SJCRH30 (cell line): ENCODE measurements at regions not wholly inside any gene's neighbourhood (a gene's known extent, or its start where the extent isn't known, plus 50 kb on each side); places are given as distances from the start of the nearest gene placed in this dataset.
"Not testable (repeated sequence)": the region's sequence is repeated elsewhere in the genome, so short reads cannot be mapped to it uniquely, and the experiment has no call there.

Source experiments
- DNase-seq, 2 experiments: peaks; one replicate each; pipeline ENCODE4 v3.0.0-alpha.2; 2015 to 2020
- H3K27ac ChIP-seq: fragments of 250-450 bp; sonication (Bioruptor Pico); 2 replicates; pipeline ENCODE4 v1.5.1; 2020; ENCODE audit warnings: mild to moderate bottlenecking, moderate library complexity
- H3K27me3 ChIP-seq: fragments of 250-450 bp; sonication (Bioruptor Pico); 2 replicates; pipeline ENCODE4 v1.5.1; 2020; ENCODE audit warnings: mild to moderate bottlenecking, moderate library complexity
- H3K36me3 ChIP-seq: fragments of 250-450 bp; sonication (Bioruptor Pico); 2 replicates; pipeline ENCODE4 v1.5.1; 2020; ENCODE audit warnings: mild to moderate bottlenecking, moderate library complexity
- H3K4me1 ChIP-seq: fragments of 250-450 bp; sonication (Bioruptor Pico); 2 replicates; pipeline ENCODE4 v1.5.1; 2020; ENCODE audit warnings: mild to moderate bottlenecking, moderate library complexity
- H3K4me3 ChIP-seq: fragments of 250-450 bp; sonication (Bioruptor Pico); 2 replicates; pipeline ENCODE4 v1.5.1; 2020; ENCODE audit warnings: mild to moderate bottlenecking, moderate library complexity
- H3K9me3 ChIP-seq: fragments of 250-450 bp; sonication (Bioruptor Pico); replicated peaks from 2 replicates; pipeline ENCODE4 v1.5.1; 2020; ENCODE audit warnings: mild to moderate bottlenecking, moderate library complexity

DNA sequence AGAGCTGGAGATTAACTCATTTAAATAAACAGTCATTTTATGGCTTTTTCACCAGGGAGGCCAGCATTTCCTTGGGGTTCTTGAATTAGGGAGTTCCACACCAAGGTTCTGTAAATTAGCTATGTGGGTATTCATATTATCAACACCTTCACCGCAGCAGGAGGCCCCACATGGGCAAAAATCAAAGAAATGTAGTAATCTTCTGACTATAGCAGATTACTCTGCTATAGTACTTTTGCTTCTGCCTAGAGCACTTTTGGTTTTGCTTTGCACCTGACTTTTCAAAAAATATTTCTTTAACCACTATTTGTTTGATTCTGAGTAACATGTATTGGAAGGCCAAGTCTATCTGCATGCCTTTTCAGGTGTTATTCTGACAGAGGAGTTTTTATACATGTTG is 108.6 kb upstream of the POMZP3 start:
- not testable (repeated sequence) for H3K27ac ChIP-seq, DNase-seq, H3K27me3 ChIP-seq, H3K36me3 ChIP-seq, H3K4me1 ChIP-seq, H3K9me3 ChIP-seq, H3K4me3 ChIP-seq

GRCh38 chr7:76728571-76728974 is 101.5 kb upstream of the POMZP3 start:
- H3K9me3 ChIP-seq, H3K27me3 ChIP-seq, H3K36me3 ChIP-seq, H3K4me1 ChIP-seq: not testable (repeated sequence)
- peak overlapping the region; percentile 70 for H3K27ac ChIP-seq
- peak overlapping the region; percentile 84 for H3K4me3 ChIP-seq
- peak; percentile 22 to 55 for DNase-seq

- not testable (repeated sequence) for H3K9me3 ChIP-seq, DNase-seq, H3K27ac ChIP-seq, H3K36me3 ChIP-seq, H3K4me3 ChIP-seq, H3K27me3 ChIP-seq, H3K4me1 ChIP-seq
These were observed 96.8 kb upstream of the POMZP3 start for GRCh38 chr7:76723928-76724327.

DNA sequence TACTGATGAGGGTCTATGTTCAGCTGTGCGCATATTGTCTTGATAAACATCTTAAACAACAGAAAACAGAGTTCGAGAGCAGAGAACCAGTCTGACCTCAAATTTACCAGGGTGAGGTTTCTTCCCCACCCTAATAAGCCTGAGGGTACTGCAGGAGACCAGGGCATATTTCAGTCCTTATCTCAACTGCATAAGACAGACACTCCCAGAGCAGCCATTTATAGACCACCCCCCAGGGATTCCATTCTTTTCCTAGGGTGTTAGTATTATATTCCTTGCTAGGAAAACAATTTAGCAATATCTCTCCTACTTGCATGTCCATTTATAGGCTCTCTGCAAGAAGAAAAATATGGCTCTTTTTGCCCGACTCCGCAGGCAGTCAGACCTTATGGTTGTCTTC is 89.5 kb upstream of the POMZP3 start:
- H3K36me3 ChIP-seq, H3K27ac ChIP-seq, H3K27me3 ChIP-seq, DNase-seq, H3K4me1 ChIP-seq, H3K9me3 ChIP-seq, H3K4me3 ChIP-seq: not testable (repeated sequence)

GRCh38 chr7:76712926-76713325 is 85.8 kb upstream of the POMZP3 start:
- not testable (repeated sequence) for H3K27ac ChIP-seq, H3K27me3 ChIP-seq, H3K36me3 ChIP-seq, H3K4me3 ChIP-seq, H3K9me3 ChIP-seq, H3K4me1 ChIP-seq
- peak in 1 of 2 experiments; percentile 31 for DNase-seq

- H3K27me3 ChIP-seq, H3K36me3 ChIP-seq, H3K4me1 ChIP-seq, H3K9me3 ChIP-seq, H3K4me3 ChIP-seq: not testable (repeated sequence)
- peak overlapping the region; percentile 60 for H3K27ac ChIP-seq
- peak; percentile 80 to 84 for DNase-seq
These were observed 84.6 kb upstream of the POMZP3 start for GRCh38 chr7:76711648-76712047.

- not testable (repeated sequence) for H3K27ac ChIP-seq, H3K4me1 ChIP-seq, H3K36me3 ChIP-seq, H3K9me3 ChIP-seq, H3K27me3 ChIP-seq, DNase-seq, H3K4me3 ChIP-seq
These were observed 82.6 kb upstream of the POMZP3 start for GRCh38 chr7:76709703-76710102.

DNA sequence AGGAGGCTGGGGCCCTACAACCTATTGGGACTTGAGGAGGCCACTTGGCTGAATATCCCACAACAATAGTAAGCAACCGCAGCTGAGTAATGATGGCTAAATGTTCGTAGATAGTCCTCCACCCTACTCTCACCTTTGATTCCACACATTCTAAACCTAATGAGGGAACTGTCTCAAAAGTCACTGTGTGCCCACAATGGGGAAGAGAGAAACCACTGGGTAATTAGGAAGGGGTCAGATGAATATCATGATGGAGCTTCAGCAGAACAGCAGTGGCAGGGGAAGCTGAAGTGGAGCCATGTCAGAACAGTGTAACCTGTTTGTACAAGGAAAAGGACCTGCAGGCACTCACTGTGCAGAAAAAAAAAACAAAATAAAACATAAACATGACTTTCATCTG is 81.4 kb upstream of the POMZP3 start:
- not testable (repeated sequence) for H3K9me3 ChIP-seq, H3K27me3 ChIP-seq, H3K4me1 ChIP-seq, H3K36me3 ChIP-seq, H3K27ac ChIP-seq, H3K4me3 ChIP-seq, DNase-seq

DNA sequence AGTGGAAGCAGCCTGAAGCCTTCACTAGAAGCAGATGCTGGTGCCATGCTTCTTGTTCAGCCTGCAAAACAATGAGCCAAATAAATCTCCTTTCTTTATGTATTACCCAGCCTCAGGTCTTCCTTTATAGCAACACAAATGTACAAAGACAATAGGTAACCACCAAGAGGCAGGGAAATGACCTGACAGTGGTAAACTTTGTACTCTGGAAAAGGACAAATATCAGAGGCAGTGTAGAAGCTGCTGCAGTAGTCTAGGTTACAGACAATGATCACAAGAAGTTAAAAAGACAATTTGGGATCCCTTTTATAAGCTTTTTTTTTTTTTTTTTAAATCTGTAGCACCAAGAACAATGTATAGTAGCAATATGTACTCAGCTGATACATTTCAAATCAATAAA is 76.7 kb upstream of the POMZP3 start:
- not testable (repeated sequence) for H3K27me3 ChIP-seq, H3K36me3 ChIP-seq, H3K9me3 ChIP-seq, H3K4me1 ChIP-seq, H3K27ac ChIP-seq, DNase-seq, H3K4me3 ChIP-seq

DNA sequence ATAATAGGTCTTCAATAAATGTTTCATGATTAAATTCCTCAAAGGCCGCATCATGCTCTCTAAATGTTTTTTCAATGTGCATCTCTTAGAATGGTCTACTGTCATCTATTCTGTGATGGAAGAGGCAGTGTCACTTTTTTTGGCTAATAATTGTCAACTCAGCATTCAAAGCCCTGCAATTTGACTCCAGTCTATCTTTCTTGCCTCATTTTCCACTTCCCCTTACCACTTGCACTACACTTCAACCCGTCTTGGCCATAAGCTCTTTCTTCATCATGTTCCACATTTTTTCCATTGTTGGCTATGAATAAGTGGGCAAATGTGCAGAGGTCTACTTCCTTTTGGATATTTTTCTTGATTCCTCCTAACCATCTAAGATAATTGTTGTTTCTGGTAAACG is 59.2 kb upstream of the POMZP3 start:
- DNase-seq, H3K36me3 ChIP-seq, H3K9me3 ChIP-seq, H3K4me1 ChIP-seq, H3K4me3 ChIP-seq, H3K27ac ChIP-seq, H3K27me3 ChIP-seq: not testable (repeated sequence)

GRCh38 chr7:76684737-76685136 is 57.7 kb upstream of the POMZP3 start:
- H3K27me3 ChIP-seq, DNase-seq, H3K4me1 ChIP-seq, H3K36me3 ChIP-seq, H3K27ac ChIP-seq, H3K4me3 ChIP-seq, H3K9me3 ChIP-seq: not testable (repeated sequence)

- not testable (repeated sequence) for H3K36me3 ChIP-seq, DNase-seq, H3K9me3 ChIP-seq, H3K27me3 ChIP-seq, H3K27ac ChIP-seq, H3K4me3 ChIP-seq, H3K4me1 ChIP-seq
These were observed 56.6 kb upstream of the POMZP3 start for GRCh38 chr7:76683631-76684030.

DNA sequence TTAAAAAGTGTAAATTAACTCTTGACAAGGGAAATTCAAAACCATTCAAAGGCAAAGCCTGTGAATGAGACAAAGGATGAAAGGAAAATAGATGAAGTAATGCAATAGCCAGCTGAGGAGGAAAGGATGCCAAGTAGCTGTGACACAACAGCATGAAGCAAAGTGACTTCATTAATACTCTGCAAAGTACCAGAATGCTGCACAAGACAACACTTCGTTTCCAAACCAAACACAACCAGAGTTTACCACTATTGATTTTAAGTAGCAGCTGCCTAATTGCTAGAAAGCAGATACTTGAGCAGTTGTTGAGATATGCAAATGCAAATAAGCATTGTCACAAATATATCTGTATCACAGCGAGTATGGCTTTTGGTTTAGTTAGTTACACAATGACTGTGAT is 54.7 kb upstream of the POMZP3 start:
- H3K27ac ChIP-seq, DNase-seq, H3K9me3 ChIP-seq, H3K4me1 ChIP-seq, H3K36me3 ChIP-seq, H3K4me3 ChIP-seq, H3K27me3 ChIP-seq: not testable (repeated sequence)

DNA sequence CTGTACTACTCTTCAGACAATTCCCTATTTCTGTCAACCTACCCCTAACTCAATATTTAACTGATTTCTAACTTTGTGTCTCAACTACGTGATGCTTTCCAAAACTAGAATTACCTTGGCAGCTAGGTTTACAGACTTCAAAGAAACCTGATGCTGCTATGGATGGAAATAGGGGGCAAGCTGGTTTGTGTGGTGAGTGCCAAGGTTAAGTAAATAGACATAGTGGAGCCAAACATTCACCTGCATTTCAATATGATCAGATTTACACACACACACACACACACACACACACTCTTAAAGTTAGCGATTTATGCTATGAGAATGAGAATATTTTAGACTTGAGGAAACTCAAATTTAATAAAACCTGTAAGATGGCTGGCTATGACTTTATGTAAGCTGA is 52.1 kb upstream of the POMZP3 start:
- not testable (repeated sequence) for H3K9me3 ChIP-seq, H3K27ac ChIP-seq, H3K27me3 ChIP-seq, DNase-seq, H3K36me3 ChIP-seq, H3K4me3 ChIP-seq, H3K4me1 ChIP-seq

DNA sequence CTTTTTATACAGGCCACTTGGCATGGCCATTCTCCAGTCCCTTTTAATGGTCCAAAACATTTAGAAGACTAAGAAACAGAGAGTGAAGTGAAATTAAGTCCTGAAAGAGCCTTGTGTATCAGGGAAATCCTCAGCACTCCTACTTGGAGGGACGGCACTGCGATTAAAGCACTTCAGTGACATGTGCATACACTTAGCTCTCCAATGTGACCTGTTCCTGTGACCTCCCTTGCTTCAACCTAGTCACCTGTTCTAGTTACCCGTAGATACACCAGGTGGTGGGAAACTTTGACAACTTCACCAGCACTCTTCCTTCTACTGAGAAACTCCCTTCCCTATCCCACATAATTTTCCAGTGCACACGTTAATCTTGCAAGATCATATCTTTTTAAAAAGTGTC is 51.4 kb upstream of the POMZP3 start:
- not testable (repeated sequence) for H3K27me3 ChIP-seq, H3K27ac ChIP-seq, H3K36me3 ChIP-seq, DNase-seq, H3K9me3 ChIP-seq, H3K4me1 ChIP-seq, H3K4me3 ChIP-seq

- H3K4me3 ChIP-seq, H3K9me3 ChIP-seq, DNase-seq, H3K27me3 ChIP-seq, H3K36me3 ChIP-seq, H3K27ac ChIP-seq, H3K4me1 ChIP-seq: not testable (repeated sequence)
These were observed 49.8 kb upstream of the POMZP3 start for GRCh38 chr7:76676890-76677289.
